Stimulated activated CD8-positive, alpha-beta memory T cell treated with anti-CD3 and anti-CD28 coated beads, Interleukin-2, amount 100 ng/mL, for 48 hours (primary cell): ENCODE measurements at regions not wholly inside any gene's neighbourhood (a gene's known extent, or its start where the extent isn't known, plus 50 kb on each side); places are given as distances from the start of the nearest gene placed in this dataset.

ENCODE experiments used
- DNase-seq, 2 donors: peaks; one replicate each; pipeline ENCODE4 v3.0.0-alpha.2; 2020; ENCODE audit warnings: low read depth in 2 of 2

- DNase-seq: no peak
These were observed 419.2 kb upstream of the SULF2 start for GRCh38 chr20:48204499-48204898.

DNA sequence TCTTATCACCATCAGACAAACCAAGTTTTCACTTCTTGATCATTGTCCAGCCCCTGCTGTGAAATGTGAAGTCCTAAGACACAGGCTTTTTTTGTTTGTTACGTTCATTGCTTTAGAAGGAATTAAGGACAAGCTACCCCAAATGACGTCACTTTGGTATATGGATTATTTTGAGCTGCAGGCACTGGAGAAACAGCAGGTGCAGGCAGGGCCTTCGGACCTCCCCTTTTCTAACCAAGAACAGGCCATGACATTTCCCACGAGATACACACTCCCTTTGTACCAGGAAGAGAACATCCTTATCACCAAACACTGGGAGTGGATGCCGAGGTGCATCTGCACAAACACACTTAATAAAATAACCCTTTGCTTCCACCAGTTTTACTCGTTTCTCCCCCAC, 418.0 kb upstream of the SULF2 start:
- no peak for DNase-seq

- no peak for DNase-seq
These were observed 417.2 kb upstream of the SULF2 start for GRCh38 chr20:48202334-48203113.

DNA sequence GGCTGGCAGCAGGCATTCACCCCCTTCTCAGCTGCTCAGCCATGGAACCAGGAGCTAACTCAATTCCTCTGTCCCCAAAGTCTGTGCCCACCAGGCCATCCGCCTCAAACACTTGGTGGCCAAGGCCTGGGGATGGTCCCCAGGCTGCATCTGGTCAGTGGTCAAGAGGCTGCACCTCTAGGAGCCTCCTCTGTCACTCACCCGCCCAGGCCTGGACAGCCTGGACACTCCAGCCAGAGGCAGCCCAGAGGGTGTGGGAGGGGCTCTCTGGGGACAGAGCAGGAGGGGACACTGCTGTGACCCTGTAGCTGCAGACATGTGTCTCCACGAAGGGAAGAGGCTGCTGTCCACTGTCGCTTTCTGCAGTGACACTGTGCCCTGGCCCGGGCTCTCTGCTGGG, 416.6 kb upstream of the SULF2 start:
- DNase-seq: no peak

GRCh38 chr20:48201188-48201587, 415.9 kb upstream of the SULF2 start:
- DNase-seq: no peak

GRCh38 chr20:48198929-48199451, 413.7 kb upstream of the SULF2 start:
- DNase-seq: no peak

- no peak for DNase-seq
These were observed 411.8 kb upstream of the SULF2 start for GRCh38 chr20:48197066-48197465.

GRCh38 chr20:48196486-48196885, 411.2 kb upstream of the SULF2 start:
- DNase-seq: no peak

DNA sequence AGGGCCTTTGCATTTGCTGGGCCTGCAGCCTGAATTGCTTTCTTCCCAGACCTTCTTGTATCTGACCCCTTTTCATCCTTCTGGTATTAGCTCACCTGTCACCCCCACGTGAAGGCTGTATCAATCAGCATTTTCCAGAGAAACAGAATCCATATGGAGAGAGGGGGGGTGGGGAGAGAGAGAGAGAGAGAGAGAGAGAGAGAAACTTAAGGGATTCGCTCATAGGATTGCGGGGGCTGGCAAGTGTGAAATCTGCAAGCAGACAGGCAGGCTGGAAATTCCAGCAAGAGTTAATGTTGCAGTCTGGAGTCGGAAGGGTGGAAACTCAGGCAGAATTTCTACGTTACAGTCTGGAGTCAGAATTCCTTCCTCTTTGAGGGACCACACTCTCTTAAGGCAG, 410.7 kb upstream of the SULF2 start:
- DNase-seq: no peak

DNA sequence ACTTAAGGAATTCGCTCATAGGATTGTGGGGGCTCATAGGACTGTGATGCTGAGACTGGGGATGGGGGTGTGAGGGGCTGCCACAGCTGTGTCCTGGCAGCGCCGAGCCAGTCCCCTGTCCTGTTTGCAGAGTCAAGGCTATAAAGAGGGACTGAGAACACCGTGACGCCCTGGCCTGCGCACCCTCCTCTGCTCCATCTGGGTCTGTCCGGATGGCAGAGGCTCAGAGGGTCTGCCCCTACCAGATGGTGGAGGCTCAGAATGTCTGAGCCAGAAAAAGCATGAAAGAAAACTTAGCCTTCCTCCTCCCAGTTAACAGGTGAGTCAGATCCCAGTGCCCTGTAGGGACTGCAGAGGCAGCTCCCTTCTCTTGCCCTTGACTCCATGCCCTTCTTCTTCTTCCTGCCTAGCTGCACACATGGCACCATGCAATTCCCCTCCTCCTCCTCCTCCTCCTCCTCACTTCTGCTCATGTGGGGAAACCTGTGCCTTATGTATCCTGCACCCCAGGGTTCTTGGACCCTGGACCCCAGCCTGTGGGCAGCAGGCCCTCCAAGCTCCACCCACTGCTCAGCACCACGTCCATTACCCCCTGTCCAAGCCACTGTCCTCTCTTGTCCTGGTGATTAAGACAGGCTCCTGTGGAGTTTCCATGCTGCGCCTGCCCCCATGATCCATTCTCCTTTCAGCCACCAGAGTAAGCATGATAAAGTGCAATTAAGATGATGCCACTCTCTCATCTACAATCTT, 410.0 kb upstream of the SULF2 start:
- DNase-seq: no peak

GRCh38 chr20:48194583-48194982, 409.3 kb upstream of the SULF2 start:
- DNase-seq: no peak

DNA sequence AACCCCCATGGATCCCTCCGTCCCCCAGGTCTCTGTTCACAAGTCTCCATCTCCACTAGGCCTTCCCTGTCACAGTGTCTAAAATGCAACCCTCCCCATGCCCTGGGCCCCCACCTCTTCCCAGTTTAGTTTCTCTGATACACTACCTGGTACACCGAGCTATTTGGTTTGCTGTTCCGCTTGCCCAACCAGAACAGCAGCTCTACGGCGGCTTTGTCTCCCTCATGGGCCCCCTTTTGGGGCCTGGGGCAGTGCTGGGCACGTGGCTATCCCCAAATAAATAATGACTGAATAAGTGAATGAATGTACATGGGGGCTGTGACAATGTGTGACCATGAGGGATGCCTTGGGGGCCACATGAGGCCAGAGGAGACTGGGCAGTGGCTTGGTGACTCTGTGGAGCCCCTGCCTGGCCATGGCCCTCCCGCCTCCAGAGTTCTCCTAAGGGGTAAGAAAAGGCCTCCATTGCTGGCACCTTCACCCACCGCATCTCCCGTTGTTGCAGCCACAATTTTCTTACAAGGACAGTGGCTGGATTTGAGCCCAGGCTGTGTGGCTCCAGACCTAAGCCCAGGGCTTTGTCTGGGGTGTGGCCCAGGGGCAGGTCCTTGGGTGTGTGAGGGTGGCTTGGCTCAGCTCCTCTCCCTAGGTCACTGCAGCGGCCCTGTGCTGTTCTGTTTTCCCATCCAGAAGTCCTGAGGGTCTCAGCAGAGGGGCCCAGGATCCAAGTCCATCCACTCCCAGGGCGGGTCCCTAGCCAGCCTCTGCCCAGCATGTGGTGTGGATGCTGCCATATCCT, 408.5 kb upstream of the SULF2 start:
- no peak for DNase-seq

DNA sequence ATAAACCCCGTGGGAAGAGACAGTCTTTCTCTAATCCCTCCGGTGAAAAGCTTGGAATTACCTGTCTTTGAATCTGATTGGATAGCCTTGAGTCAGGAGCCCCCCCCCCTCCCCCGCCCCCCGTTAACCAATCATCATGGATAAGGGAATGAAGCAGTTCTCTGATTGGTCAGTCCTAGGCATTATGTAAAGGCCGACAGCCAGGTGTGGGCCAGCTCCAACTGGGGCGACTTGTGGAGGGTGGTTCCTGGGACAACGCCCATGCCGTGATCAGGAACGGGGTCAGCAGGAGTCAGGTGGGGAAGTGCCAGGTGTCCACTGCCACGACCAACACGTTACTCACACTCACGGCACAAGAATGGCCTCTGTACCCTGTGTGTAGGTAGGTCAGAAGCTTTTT, 406.8 kb upstream of the SULF2 start:
- no peak for DNase-seq

DNA sequence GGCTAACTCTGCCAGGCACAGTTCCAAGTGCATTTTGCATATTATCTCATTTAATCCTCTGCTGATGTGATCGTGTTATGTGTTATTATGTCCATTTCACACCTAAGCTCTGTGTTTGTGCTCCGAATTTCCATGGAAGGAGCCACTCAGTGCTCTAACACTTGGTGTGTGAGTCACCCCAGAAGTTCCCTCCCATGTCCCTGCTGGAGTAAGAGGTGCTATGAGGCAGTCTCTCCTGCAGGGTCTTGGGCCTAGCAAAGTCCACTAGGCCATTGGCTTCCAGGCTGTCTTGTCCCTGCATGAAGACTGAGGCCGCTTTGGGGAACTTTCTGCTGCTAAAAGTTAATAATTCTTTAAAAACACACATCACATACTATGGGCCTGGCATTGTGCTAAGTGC, 405.9 kb upstream of the SULF2 start:
- no peak for DNase-seq

DNA sequence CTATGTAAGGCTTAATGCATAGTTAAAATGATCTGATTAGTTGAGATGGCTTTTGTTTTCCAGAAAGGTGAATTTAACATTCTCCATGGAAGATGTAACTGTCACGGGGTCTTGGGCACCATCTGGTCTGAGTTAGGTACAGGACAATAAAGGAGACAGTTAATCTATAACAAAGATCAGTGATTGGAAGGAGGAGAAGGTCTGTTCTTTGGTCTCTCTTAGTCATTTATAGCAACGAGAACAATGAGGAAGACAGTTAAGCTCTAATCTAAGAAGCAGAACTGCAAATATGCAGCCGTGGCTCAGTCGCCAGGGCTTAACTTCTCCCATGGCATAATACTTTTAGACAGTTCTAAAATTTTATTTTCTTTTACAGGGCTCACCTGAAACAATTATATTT, 405.5 kb upstream of the SULF2 start:
- DNase-seq: no peak

DNA sequence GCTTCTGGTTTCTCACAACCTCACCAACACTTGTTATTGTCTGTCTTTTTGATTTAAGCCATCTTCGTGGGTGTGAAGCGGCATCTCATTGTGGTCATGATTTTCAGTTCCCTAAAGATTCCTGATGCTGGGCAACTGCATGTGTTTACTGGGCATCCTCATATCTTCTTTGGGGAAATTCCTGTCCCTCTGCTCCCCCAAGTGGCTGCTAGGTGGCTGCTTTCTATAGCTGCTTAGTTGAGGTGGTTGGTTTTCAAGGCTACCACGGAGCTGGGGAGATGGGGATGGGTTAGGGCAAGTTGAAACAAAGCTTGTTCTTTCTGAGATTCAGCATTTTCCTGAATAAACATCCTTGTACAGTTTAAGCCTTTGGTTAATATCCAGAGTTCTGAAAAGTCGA, 403.9 kb upstream of the SULF2 start:
- DNase-seq: no peak

DNA sequence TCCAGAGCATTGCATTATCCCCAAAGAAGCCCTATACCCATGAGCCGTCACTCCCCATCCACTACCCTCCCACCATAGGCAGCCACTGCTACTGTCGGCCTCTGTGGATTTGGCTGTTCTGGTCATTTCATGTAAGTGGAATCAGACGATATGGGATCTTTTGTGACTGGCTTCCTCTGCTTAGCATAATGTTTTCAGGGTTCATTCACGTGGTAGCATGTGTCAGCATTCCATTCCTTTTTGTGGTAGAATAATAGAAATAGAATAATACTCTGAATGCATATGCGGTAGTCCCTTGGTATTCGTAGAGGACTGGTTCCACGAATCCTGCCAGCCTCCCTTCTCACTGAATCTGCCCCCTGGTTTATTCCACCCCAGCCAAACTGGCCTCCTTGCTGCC, 402.6 kb upstream of the SULF2 start:
- DNase-seq: no peak

DNA sequence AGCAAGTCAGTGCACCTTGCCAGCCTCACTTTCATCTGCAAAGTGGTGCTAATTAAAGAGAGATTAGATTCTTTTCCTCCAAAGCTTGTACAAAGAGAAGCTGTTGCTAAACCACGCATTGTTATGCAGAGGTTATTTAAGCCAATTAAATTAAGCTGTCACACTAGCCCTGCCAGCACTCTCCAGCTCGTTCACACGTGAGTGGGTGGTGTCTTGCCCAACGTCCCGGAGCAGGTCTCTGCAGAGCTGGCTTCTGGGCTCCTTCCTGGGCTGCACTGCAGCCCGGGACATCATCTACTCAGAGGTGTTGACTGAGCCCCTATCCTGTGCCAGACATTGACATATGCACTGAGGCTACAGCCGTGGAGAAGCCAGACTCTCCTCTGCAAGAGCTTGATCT, 401.6 kb upstream of the SULF2 start:
- DNase-seq: no peak

DNA sequence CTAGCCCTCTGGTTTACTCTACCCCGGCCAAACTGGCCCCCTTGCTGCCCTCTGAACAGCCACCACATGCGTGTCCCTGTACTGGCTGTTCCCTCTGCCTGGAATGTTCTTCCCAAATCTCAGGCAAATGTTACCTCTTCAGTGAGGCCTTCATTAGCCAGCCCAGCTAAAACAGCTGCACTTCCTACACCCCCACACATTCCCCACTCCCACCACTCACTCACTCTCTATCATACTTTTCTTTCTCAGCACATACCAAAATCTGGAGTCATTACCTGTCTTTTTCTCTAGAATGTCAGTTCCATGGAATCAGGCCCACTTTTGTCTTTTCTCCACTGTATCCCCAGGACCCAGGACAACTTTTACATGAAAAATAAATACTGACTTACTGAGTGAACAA, 401.2 kb upstream of the SULF2 start:
- DNase-seq: no peak

GRCh38 chr20:48184229-48184628, 398.9 kb upstream of the SULF2 start:
- no peak for DNase-seq

GRCh38 chr20:48181261-48181935, 396.1 kb upstream of the SULF2 start:
- no peak for DNase-seq

GRCh38 chr20:48180618-48181017, 395.3 kb upstream of the SULF2 start:
- no peak for DNase-seq
